RWPE2 (cell line): ENCODE measurements at regions not wholly inside any gene's neighbourhood (a gene's known extent, or its start where the extent isn't known, plus 50 kb on each side); places are given as distances from the start of the nearest gene placed in this dataset.

ENCODE experiments used
- ATAC-seq: fragments of 200-7000 bp; cut with Tn5 transposase; 3 replicates; pipeline ENCODE4 v1.9.1; 2021; ENCODE audit warnings: low read depth
- DNase-seq: peaks from one replicate; pipeline ENCODE4 v3.0.0-alpha.2; 2020; ENCODE audit warnings: low spot score
- H3K27ac ChIP-seq: fragments of 450-650 bp; 2 replicates; pipeline ENCODE4 v1.5.1; 2017; ENCODE audit warnings: mild to moderate bottlenecking; ENCODE audit not compliant: poor library complexity, severe bottlenecking
- H3K27me3 ChIP-seq: fragments of 250-450 bp; sonication (Bioruptor Pico); 2 replicates; pipeline ENCODE4 v1.5.1; 2021; ENCODE audit warnings: mild to moderate bottlenecking, moderate library complexity; ENCODE audit not compliant: insufficient read depth, poor library complexity, severe bottlenecking
- H3K36me3 ChIP-seq: fragments of 250-450 bp; sonication (Bioruptor Pico); 2 replicates; pipeline ENCODE4 v1.5.1; 2020; ENCODE audit warnings: low read depth, mild to moderate bottlenecking, moderate library complexity
- H3K4me1 ChIP-seq: fragments of 250-450 bp; sonication (Bioruptor Pico); 2 replicates; pipeline ENCODE4 v1.5.1; 2021; ENCODE audit warnings: mild to moderate bottlenecking, moderate library complexity; ENCODE audit not compliant: insufficient read depth, poor library complexity, severe bottlenecking
- H3K4me3 ChIP-seq: fragments of 250-450 bp; sonication (Bioruptor Pico); 2 replicates; pipeline ENCODE4 v1.5.1; 2021; ENCODE audit warnings: mild to moderate bottlenecking, moderate library complexity; ENCODE audit not compliant: severe bottlenecking
- H3K9me3 ChIP-seq: fragments of 250-450 bp; sonication (Bioruptor Pico); 2 replicates; pipeline ENCODE4 v1.5.1; 2021; ENCODE audit warnings: mild to moderate bottlenecking, moderate library complexity; ENCODE audit not compliant: severe bottlenecking
- CTCF ChIP-seq: fragments of 450-650 bp; IDR thresholded peaks from one replicate; pipeline ENCODE4 v1.5.1; 2017; ENCODE audit warnings: mild to moderate bottlenecking, moderate library complexity; ENCODE audit not compliant: poor library complexity, severe bottlenecking

GRCh38 chr13:93118081-93118615, 108.5 kb upstream of the GPC6 start:
- Histone ChIP-seq H3K36me3 (no peaks in the 10 kb centered on the region), H3K27ac (no peak overlapping the region), H3K27me3 (no peaks in the 10 kb centered on the region), H3K9me3 (no peaks in the 10 kb centered on the region), H3K4me3 (no peak overlapping the region), H3K4me1 (no peaks in the 10 kb centered on the region)
- TF ChIP-seq CTCF: no peak
- ATAC-seq: no peak
- DNase-seq: no peak

- no peaks in the 10 kb centered on the region for H3K4me1 ChIP-seq
- DNase-seq: no peak
- peaks cover 3% of the 10 kb centered on the region for H3K27me3 ChIP-seq
- no peak for ATAC-seq
- no peak overlapping the region for H3K27ac ChIP-seq
- no peak overlapping the region for H3K4me3 ChIP-seq
- no peaks in the 10 kb centered on the region for H3K36me3 ChIP-seq
- no peak for TF ChIP-seq CTCF
- H3K9me3 ChIP-seq: no peaks in the 10 kb centered on the region
These were observed 85.7 kb upstream of the GPC6 start for GRCh38 chr13:93140912-93141311.

- Histone ChIP-seq H3K4me3 (no peak overlapping the region), H3K4me1 (no peaks in the 10 kb centered on the region), H3K27ac (no peak overlapping the region), H3K27me3 (no peaks in the 10 kb centered on the region), H3K36me3 (no peaks in the 10 kb centered on the region), H3K9me3 (no peaks in the 10 kb centered on the region)
- ATAC-seq: no peak
- no peak for TF ChIP-seq CTCF
- no peak for DNase-seq
These were observed 82.6 kb upstream of the GPC6 start for GRCh38 chr13:93144031-93144430.

- no peaks in the 10 kb centered on the region for H3K4me1 ChIP-seq
- no peaks in the 10 kb centered on the region for H3K36me3 ChIP-seq
- DNase-seq (no peak), ATAC-seq (no peak)
- no peak overlapping the region for H3K4me3 ChIP-seq
- H3K27me3 ChIP-seq: no peaks in the 10 kb centered on the region
- H3K27ac ChIP-seq: no peak overlapping the region
- no peaks in the 10 kb centered on the region for H3K9me3 ChIP-seq
- TF ChIP-seq CTCF: no peak
These were observed 81.4 kb upstream of the GPC6 start for GRCh38 chr13:93145199-93145598.

- Histone ChIP-seq H3K4me3 (no peak overlapping the region), H3K36me3 (no peaks in the 10 kb centered on the region), H3K27ac (no peak overlapping the region), H3K27me3 (no peaks in the 10 kb centered on the region), H3K9me3 (no peaks in the 10 kb centered on the region), H3K4me1 (peaks cover 8% of the 10 kb centered on the region)
- TF ChIP-seq CTCF: no peak
- DNase-seq (no peak), ATAC-seq (0 out of 3 replicates have a peak, but pooled peaks have one; percentile 41)
These were observed 79.9 kb upstream of the GPC6 start for GRCh38 chr13:93146584-93147297.
